RWPE2 (cell line): ENCODE measurements at regions not wholly inside any gene's neighbourhood (a gene's known extent, or its start where the extent isn't known, plus 50 kb on each side); places are given as distances from the start of the nearest gene placed in this dataset.
"Not testable (repeated sequence)": the region's sequence is repeated elsewhere in the genome, so short reads cannot be mapped to it uniquely, and the experiment has no call there.

Source experiments
- ATAC-seq: fragments of 200-7000 bp; cut with Tn5 transposase; 3 replicates; pipeline ENCODE4 v1.9.1; 2021; ENCODE audit warnings: low read depth
- DNase-seq: peaks from one replicate; pipeline ENCODE4 v3.0.0-alpha.2; 2020; ENCODE audit warnings: low spot score
- H3K27ac ChIP-seq: fragments of 450-650 bp; 2 replicates; pipeline ENCODE4 v1.5.1; 2017; ENCODE audit warnings: mild to moderate bottlenecking; ENCODE audit not compliant: poor library complexity, severe bottlenecking
- H3K27me3 ChIP-seq: fragments of 250-450 bp; sonication (Bioruptor Pico); 2 replicates; pipeline ENCODE4 v1.5.1; 2021; ENCODE audit warnings: mild to moderate bottlenecking, moderate library complexity; ENCODE audit not compliant: insufficient read depth, poor library complexity, severe bottlenecking
- H3K36me3 ChIP-seq: fragments of 250-450 bp; sonication (Bioruptor Pico); 2 replicates; pipeline ENCODE4 v1.5.1; 2020; ENCODE audit warnings: low read depth, mild to moderate bottlenecking, moderate library complexity
- H3K4me1 ChIP-seq: fragments of 250-450 bp; sonication (Bioruptor Pico); 2 replicates; pipeline ENCODE4 v1.5.1; 2021; ENCODE audit warnings: mild to moderate bottlenecking, moderate library complexity; ENCODE audit not compliant: insufficient read depth, poor library complexity, severe bottlenecking
- H3K4me3 ChIP-seq: fragments of 250-450 bp; sonication (Bioruptor Pico); 2 replicates; pipeline ENCODE4 v1.5.1; 2021; ENCODE audit warnings: mild to moderate bottlenecking, moderate library complexity; ENCODE audit not compliant: severe bottlenecking
- H3K9me3 ChIP-seq: fragments of 250-450 bp; sonication (Bioruptor Pico); 2 replicates; pipeline ENCODE4 v1.5.1; 2021; ENCODE audit warnings: mild to moderate bottlenecking, moderate library complexity; ENCODE audit not compliant: severe bottlenecking
- CTCF ChIP-seq: fragments of 450-650 bp; IDR thresholded peaks from one replicate; pipeline ENCODE4 v1.5.1; 2017; ENCODE audit warnings: mild to moderate bottlenecking, moderate library complexity; ENCODE audit not compliant: poor library complexity, severe bottlenecking

GRCh38 chr1:163583661-163584181 lies 262.0 kb downstream of the NUF2 start:
- no peak for DNase-seq
- Histone ChIP-seq H3K9me3 (no peaks in the 10 kb centered on the region), H3K27me3 (no peaks in the 10 kb centered on the region), H3K4me1 (no peaks in the 10 kb centered on the region), H3K36me3 (no peaks in the 10 kb centered on the region), H3K4me3 (no peak overlapping the region), H3K27ac (no peak overlapping the region)
- TF ChIP-seq CTCF: no peak
- no peak for ATAC-seq

DNA sequence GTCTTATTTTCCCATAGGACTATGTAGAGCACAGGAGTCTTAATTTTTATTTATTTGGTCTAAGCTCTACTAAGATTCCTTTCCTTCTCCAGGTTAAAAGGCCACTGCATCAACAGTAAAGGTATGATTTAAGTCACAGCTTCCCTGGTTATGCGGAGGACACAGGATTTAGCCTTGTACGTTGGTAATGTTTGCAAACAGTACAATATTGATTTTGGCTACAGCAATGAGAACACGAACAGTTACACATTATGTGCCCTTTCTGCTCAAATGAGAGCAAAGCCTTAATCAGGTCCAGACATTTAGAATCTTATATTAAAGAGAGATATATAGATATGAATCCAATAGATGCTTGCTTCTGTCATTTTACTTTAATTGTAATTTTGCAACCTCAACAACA lies 264.0 kb downstream of the NUF2 start:
- ATAC-seq: no peak
- Histone ChIP-seq H3K4me1 (no peaks in the 10 kb centered on the region), H3K36me3 (no peaks in the 10 kb centered on the region), H3K27ac (no peak overlapping the region), H3K4me3 (no peak overlapping the region), H3K27me3 (no peaks in the 10 kb centered on the region), H3K9me3 (no peaks in the 10 kb centered on the region)
- no peak for TF ChIP-seq CTCF
- DNase-seq: no peak

- Histone ChIP-seq H3K27me3 (no peaks in the 10 kb centered on the region), H3K9me3 (no peaks in the 10 kb centered on the region), H3K27ac (no peak overlapping the region), H3K4me3 (no peak overlapping the region), H3K4me1 (no peaks in the 10 kb centered on the region), H3K36me3 (no peaks in the 10 kb centered on the region)
- TF ChIP-seq CTCF: no peak
- DNase-seq (no peak), ATAC-seq (no peak)
Observed at GRCh38 chr1:163588796-163589195, 267.0 kb downstream of the NUF2 start.

DNA sequence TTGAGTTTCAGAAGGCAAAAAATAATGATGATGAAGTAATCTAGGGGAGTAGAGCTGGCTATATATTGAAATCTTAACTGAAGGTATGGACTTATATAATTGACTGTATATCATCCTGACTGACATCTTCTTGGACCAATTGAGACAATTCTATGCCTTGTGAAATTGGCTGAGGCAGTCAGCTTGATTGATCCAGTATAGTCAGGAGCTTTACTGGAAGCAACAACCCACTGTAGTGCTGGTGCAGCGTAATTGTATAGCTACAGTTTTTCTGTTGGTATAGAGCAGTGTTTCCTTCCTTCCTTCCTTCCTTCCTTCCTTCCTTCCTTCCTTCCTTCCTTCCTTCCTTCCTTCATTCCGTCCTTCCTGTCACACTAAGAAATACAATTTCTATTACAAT lies 268.0 kb downstream of the NUF2 start:
- H3K4me3 ChIP-seq: no peak overlapping the region
- ATAC-seq (no peak), DNase-seq (no peak)

GRCh38 chr1:163591131-163591530 lies 269.4 kb downstream of the NUF2 start:
- DNase-seq, H3K27me3 ChIP-seq, H3K9me3 ChIP-seq, H3K36me3 ChIP-seq, H3K4me3 ChIP-seq, ATAC-seq, H3K27ac ChIP-seq, H3K4me1 ChIP-seq: not testable (repeated sequence)

More for the DNA sequence above, 268.0 kb downstream of the NUF2 start:
- no peaks in the 10 kb centered on the region for H3K27me3 ChIP-seq
- TF ChIP-seq CTCF: no peak
- H3K36me3 ChIP-seq: no peaks in the 10 kb centered on the region
- no peak overlapping the region for H3K27ac ChIP-seq
- H3K4me1 ChIP-seq: no peaks in the 10 kb centered on the region
- no peaks in the 10 kb centered on the region for H3K9me3 ChIP-seq

GRCh38 chr1:163592623-163593022 lies 270.9 kb downstream of the NUF2 start:
- H3K27me3 ChIP-seq, H3K36me3 ChIP-seq, H3K4me1 ChIP-seq, DNase-seq, ATAC-seq, H3K27ac ChIP-seq, H3K4me3 ChIP-seq, H3K9me3 ChIP-seq: not testable (repeated sequence)

DNA sequence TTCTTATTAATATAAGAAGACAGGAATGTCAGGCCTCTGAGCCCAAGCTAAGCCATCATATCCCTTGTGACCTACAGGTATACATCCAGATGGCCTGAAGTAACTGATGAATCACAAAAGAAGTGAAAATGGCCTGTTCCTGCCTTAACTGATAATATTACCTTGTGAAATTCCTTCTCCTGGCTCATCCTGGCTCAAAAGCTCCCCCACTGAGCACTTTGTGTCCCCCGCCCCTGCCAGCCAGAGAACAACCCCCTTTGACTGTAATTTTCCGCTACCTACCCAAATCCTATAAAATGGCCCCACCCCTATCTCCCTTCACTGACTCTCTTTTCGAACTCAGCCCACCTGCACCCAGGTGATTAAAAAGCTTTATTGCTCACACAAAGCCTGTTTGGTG lies 274.4 kb downstream of the NUF2 start:
- not testable (repeated sequence) for ATAC-seq

More for the DNA sequence above, 274.4 kb downstream of the NUF2 start:
- not testable (repeated sequence) for DNase-seq, H3K4me3 ChIP-seq, H3K9me3 ChIP-seq, H3K36me3 ChIP-seq, H3K27me3 ChIP-seq, H3K27ac ChIP-seq, H3K4me1 ChIP-seq
